ENCODE measurements at regions not wholly inside any gene's neighbourhood (a gene's known extent, or its start where the extent isn't known, plus 50 kb on each side); places are given as distances from the start of the nearest gene placed in this dataset.
"Not testable (repeated sequence)": the region's sequence is repeated elsewhere in the genome, so short reads cannot be mapped to it uniquely, and the experiment has no call there.

DNA sequence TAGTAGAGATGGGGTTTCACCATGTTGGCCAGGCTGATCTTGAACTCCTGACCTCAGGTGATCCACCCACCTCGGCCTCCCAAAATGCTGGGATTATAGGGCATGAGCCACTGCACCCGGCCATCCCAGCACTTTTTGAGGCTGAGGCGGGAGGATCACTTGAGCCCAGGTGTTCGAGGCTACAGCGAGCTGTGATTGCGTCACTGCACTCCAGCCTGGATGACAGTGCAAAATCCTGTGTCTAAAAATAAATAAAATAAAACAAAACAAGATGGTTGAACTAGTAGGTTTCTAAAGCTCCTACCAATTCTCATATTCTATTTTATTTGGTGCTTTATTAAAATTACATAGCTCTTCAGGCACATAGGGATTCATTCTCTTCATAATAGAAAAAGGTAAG lies 890.3 kb upstream of the AUTS2 start:
- Mint-ChIP-seq H3K9me3 (peaks cover 5 to 18% of the 10 kb centered on the region in 2 donors), H3K27ac (no peak overlapping the region), H3K36me3 (no peaks in the 10 kb centered on the region), H3K27me3 (no peaks in the 10 kb centered on the region), H3K4me3 (no peak overlapping the region), H3K4me1 (no peaks in the 10 kb centered on the region)
- no peak for DNase-seq
- no peak for ATAC-seq (replicated peaks)

DNA sequence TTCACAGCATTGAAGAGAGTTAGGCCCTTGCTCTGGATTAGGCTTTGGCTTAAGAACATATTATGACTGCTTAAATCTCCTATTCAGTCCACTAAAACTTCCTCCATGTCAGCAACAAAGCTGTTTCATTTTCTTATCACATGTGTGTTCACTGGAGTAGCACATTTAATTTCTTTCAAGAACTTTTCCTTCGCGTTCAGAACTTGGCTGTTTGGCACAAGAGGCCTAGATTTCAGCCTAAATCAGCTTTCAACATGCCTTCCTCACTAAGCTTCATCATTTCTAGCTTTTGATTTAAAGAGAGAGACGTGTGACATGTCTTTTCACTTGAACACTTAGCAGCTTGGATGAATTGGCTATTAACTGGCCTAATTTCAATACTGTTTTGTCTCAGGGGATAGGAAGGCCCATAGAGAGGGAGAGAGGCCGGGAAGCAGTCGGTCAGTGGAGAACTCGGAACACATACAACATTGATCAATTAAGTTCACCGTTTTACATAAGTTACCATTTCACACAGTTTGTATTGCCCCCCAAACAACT lies 885.2 kb upstream of the AUTS2 start:
- Mint-ChIP-seq H3K27ac (no peak overlapping the region), H3K4me1 (no peaks in the 10 kb centered on the region), H3K36me3 (no peaks in the 10 kb centered on the region), H3K27me3 (no peaks in the 10 kb centered on the region), H3K9me3 (peaks cover 0 to 13% of the 10 kb centered on the region in 2 donors), H3K4me3 (no peak overlapping the region)
- ATAC-seq (replicated peaks): no peak
- DNase-seq: no peak

DNA sequence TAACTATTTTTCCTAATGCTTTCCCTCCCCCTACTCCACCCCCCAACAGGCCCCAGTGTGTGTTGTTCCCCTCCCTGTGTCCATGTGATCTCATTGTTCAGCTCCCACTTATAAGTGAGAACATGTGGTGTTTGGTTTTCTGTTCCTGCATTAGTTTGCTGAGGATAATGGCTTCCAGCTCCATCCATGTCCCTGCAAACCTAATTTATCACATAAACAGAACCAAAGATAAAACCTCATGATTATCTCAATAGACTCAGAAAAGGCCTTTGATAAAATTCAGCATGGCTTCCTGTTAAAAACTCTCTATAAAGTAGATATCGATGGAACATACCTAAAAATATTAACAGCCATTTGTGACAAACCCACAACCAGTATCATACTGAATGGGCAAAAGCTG lies 884.1 kb upstream of the AUTS2 start:
- not testable (repeated sequence) for H3K4me3 Mint-ChIP-seq; DNase-seq; H3K27ac Mint-ChIP-seq; ATAC-seq (replicated peaks); H3K4me1 Mint-ChIP-seq; H3K27me3 Mint-ChIP-seq; H3K36me3 Mint-ChIP-seq
- H3K9me3 Mint-ChIP-seq: peaks cover 0 to 12% of the 10 kb centered on the region in 2 donors

DNA sequence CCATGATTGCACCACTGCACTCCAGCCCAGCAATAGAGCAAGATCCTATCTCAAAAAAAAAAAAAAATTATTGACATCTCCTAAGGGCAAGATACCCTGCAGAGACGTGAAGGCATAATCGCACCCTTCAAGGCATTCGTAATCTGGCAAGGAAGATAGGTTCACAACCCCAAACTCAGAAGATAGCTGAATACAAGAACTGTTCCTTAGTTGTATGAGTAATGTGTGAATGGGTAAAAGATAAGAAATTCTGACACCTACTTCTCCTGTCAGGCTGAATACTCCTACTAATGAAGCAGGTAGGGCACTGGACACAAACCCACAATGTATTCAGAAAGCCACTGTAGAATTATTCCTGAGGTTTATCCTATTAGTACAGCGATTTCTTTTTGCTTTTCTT lies 882.4 kb upstream of the AUTS2 start:
- H3K4me3 Mint-ChIP-seq: no peak overlapping the region
- H3K9me3 Mint-ChIP-seq: peaks cover 0 to 3% of the 10 kb centered on the region in 2 donors
- H3K27me3 Mint-ChIP-seq: no peaks in the 10 kb centered on the region
- DNase-seq: no peak
- no peak overlapping the region for H3K27ac Mint-ChIP-seq
- H3K36me3 Mint-ChIP-seq: no peaks in the 10 kb centered on the region
- no peaks in the 10 kb centered on the region for H3K4me1 Mint-ChIP-seq
- ATAC-seq (replicated peaks): no peak

DNA sequence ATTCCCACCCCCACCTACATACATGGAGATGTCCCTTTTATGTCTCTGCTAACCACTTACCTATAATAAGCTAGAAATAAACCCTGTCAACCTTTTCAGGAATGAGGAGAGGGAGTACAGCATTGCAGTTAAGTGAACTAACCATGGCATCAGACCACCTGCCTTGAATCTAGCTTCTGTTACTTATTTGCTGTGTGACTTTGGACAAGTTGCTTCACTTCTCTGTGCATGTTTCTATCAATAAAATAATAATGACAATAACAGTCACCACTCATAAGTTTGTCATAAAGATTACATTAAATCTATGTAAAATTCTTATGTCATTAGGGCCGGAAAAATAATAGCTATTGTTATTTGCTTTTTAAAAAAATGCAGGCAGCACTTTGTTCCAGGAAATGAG lies 881.1 kb upstream of the AUTS2 start:
- Mint-ChIP-seq H3K9me3 (peaks cover 0 to 1% of the 10 kb centered on the region in 2 donors), H3K4me3 (no peak overlapping the region), H3K27ac (no peak overlapping the region), H3K36me3 (no peaks in the 10 kb centered on the region), H3K4me1 (no peaks in the 10 kb centered on the region), H3K27me3 (no peaks in the 10 kb centered on the region)
- DNase-seq (no peak), ATAC-seq (replicated peaks) (no peak)

DNA sequence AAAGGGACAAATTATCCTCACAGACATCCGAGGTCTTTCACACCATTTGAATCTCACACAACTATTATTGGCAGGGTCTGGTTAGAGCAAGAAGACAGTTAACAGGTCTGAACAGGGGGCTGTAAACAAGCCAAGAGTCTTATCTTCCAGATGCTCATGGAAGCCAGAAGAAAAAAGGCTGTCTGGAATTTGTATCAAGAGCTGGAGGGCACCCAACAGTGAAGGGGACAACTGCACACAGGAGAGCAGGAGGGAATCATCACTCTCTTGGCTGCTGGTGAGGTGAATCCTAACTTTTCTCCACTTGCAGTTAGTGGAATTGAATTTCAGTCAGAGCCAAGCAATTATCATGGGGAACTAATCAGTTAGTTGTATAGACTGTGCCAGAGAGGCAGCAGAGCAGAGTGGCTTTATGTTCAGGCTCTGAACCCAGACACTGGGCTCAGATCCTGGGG lies 880.2 kb upstream of the AUTS2 start:
- Mint-ChIP-seq H3K36me3 (no peaks in the 10 kb centered on the region), H3K4me1 (no peaks in the 10 kb centered on the region), H3K4me3 (no peak overlapping the region), H3K27ac (no peak overlapping the region), H3K27me3 (no peaks in the 10 kb centered on the region), H3K9me3 (peaks cover 0 to 1% of the 10 kb centered on the region in 2 donors)
- ATAC-seq (replicated peaks) (no peak), DNase-seq (no peak)

- no peaks in the 10 kb centered on the region for H3K27me3 Mint-ChIP-seq
- DNase-seq (no peak), ATAC-seq (replicated peaks) (no peak)
- H3K4me3 Mint-ChIP-seq: no peak overlapping the region
- H3K27ac Mint-ChIP-seq: no peak overlapping the region
- H3K36me3 Mint-ChIP-seq: no peaks in the 10 kb centered on the region
- no peaks in the 10 kb centered on the region for H3K4me1 Mint-ChIP-seq
- H3K9me3 Mint-ChIP-seq: no peaks in the 10 kb centered on the region
Observed at GRCh38 chr7:68720697-68721096, 877.6 kb upstream of the AUTS2 start.

DNA sequence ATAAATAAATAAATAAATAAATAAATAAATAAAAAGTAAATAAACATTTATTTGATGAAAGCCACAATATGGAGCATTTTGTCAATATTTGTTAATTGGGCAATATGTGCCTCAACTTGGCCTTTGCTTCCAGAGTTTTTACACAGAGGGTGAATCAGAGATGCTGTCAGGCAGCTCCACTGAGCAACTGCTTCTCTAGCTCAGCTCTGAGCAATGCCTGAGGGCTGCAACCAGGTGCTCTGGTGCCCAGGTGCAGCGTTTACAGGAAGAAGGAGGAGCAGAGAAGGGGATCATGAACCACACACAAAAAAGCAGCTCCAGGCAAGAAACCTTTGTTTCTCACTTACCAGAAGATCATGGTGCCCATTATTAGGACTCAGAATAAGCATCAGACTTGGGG lies 876.2 kb upstream of the AUTS2 start:
- H3K4me3 Mint-ChIP-seq: no peak overlapping the region
- no peak overlapping the region for H3K27ac Mint-ChIP-seq
- no peaks in the 10 kb centered on the region for H3K27me3 Mint-ChIP-seq
- H3K4me1 Mint-ChIP-seq: no peaks in the 10 kb centered on the region
- DNase-seq (no peak), ATAC-seq (replicated peaks) (no peak)
- H3K9me3 Mint-ChIP-seq: no peaks in the 10 kb centered on the region
- H3K36me3 Mint-ChIP-seq: no peaks in the 10 kb centered on the region

GRCh38 chr7:68724965-68725364 lies 873.3 kb upstream of the AUTS2 start:
- Mint-ChIP-seq H3K4me1 (no peaks in the 10 kb centered on the region), H3K27ac (no peak overlapping the region), H3K27me3 (no peaks in the 10 kb centered on the region), H3K4me3 (no peak overlapping the region), H3K9me3 (peaks cover 0 to 1% of the 10 kb centered on the region in 2 donors), H3K36me3 (no peaks in the 10 kb centered on the region)
- DNase-seq: no peak
- ATAC-seq (replicated peaks): no peak

- Mint-ChIP-seq H3K4me3 (no peak overlapping the region), H3K4me1 (no peaks in the 10 kb centered on the region), H3K36me3 (no peaks in the 10 kb centered on the region), H3K27ac (no peak overlapping the region), H3K9me3 (peaks cover 0 to 1% of the 10 kb centered on the region in 2 donors), H3K27me3 (no peaks in the 10 kb centered on the region)
- ATAC-seq (replicated peaks) (no peak), DNase-seq (no peak)
Observed at GRCh38 chr7:68725843-68726785, 872.2 kb upstream of the AUTS2 start.

- not testable (repeated sequence) for ATAC-seq (replicated peaks); DNase-seq; H3K27ac Mint-ChIP-seq; H3K4me3 Mint-ChIP-seq; H3K4me1 Mint-ChIP-seq; H3K27me3 Mint-ChIP-seq; H3K36me3 Mint-ChIP-seq; H3K9me3 Mint-ChIP-seq
Observed at GRCh38 chr7:68728720-68729119, 869.6 kb upstream of the AUTS2 start.

- no peaks in the 10 kb centered on the region for H3K4me1 Mint-ChIP-seq
- no peaks in the 10 kb centered on the region for H3K36me3 Mint-ChIP-seq
- no peak for ATAC-seq (replicated peaks)
- H3K9me3 Mint-ChIP-seq: peaks cover 0 to 1% of the 10 kb centered on the region in 2 donors
- DNase-seq: no peak
- no peak overlapping the region for H3K4me3 Mint-ChIP-seq
- H3K27me3 Mint-ChIP-seq: no peaks in the 10 kb centered on the region
- H3K27ac Mint-ChIP-seq: no peak overlapping the region
Observed at GRCh38 chr7:68729371-68729770, 868.9 kb upstream of the AUTS2 start.

- H3K36me3 Mint-ChIP-seq: no peaks in the 10 kb centered on the region
- peaks cover 0 to 1% of the 10 kb centered on the region in 2 donors for H3K9me3 Mint-ChIP-seq
- ATAC-seq (replicated peaks) (no peak), DNase-seq (no peak)
- no peak overlapping the region for H3K4me3 Mint-ChIP-seq
- H3K27me3 Mint-ChIP-seq: no peaks in the 10 kb centered on the region
- no peak overlapping the region for H3K27ac Mint-ChIP-seq
- no peaks in the 10 kb centered on the region for H3K4me1 Mint-ChIP-seq
Observed at GRCh38 chr7:68730194-68730593, 868.1 kb upstream of the AUTS2 start.

GRCh38 chr7:68730964-68731363 lies 867.3 kb upstream of the AUTS2 start:
- Mint-ChIP-seq H3K4me1 (no peaks in the 10 kb centered on the region), H3K27ac (no peak overlapping the region), H3K9me3 (peaks cover 0 to 1% of the 10 kb centered on the region in 2 donors), H3K4me3 (no peak overlapping the region), H3K27me3 (no peaks in the 10 kb centered on the region), H3K36me3 (no peaks in the 10 kb centered on the region)
- ATAC-seq (replicated peaks) (no peak), DNase-seq (no peak)

Data from stimulated activated naive B cell treated with anti-CD40 and anti-IgM and Interleukin-4, amounts not matched to agents 10 μg/mL and 1 μg/mL and 100 μg/mL, for 72 hours (primary cell).